ENCODE measurements at regions not wholly inside any gene's neighbourhood (a gene's known extent, or its start where the extent isn't known, plus 50 kb on each side); places are given as distances from the start of the nearest gene placed in this dataset.

DNA sequence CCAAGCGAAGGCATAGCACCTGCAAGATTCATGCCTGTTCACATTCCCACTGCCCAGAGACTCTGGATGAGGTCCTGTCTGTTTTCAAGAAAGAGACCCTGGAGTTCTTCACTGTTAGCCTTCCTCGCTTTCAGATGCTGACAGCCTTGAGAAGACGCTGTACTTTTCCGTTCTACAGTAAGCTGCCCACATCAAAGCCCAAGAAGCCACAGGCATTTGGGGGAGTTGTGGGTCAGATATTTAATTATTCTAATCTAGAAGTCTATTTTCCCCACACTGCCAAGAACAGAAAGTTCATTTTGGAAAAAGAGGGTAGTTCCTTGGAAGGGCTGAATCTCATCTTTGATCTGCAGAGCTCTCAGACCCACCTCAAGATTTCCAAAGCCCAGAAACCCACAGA is 127.9 kb downstream of the AXIN2 start:
- Mint-ChIP-seq H3K27me3 (peaks cover 19% of the 10 kb centered on the region), H3K4me3 (no peak overlapping the region), H3K9me3 (peaks cover 9% of the 10 kb centered on the region), H3K4me1 (no peaks in the 10 kb centered on the region), H3K27ac (no peak overlapping the region), H3K36me3 (no peaks in the 10 kb centered on the region)
- no peak for ATAC-seq

GRCh38 chr17:65433157-65433556 is 128.3 kb downstream of the AXIN2 start:
- peaks cover 14% of the 10 kb centered on the region for H3K27me3 Mint-ChIP-seq
- H3K36me3 Mint-ChIP-seq: no peaks in the 10 kb centered on the region
- ATAC-seq: no peak
- H3K9me3 Mint-ChIP-seq: peaks cover 9% of the 10 kb centered on the region
- H3K27ac Mint-ChIP-seq: no peak overlapping the region
- no peaks in the 10 kb centered on the region for H3K4me1 Mint-ChIP-seq
- no peak overlapping the region for H3K4me3 Mint-ChIP-seq

DNA sequence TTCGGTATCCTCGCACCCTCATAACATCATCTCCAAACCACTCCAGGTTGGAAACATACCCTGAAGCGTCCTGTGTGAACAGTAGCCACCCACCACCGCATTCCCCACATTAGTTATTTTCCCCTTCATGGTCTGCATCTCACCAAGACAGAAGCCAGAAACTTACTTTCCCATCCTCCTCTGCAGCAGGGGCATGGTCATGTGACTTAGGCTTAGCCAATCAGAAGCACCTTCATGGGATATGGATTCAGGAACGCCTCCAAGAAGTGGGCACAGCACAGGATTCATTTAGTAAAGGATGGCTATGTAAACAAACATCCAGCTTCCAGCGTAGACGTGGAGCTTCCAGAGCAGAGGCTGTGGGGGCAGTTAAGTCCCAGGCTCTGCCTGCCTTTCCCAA is 130.3 kb downstream of the AXIN2 start:
- no peaks in the 10 kb centered on the region for H3K27me3 Mint-ChIP-seq
- no peaks in the 10 kb centered on the region for H3K4me1 Mint-ChIP-seq
- H3K27ac Mint-ChIP-seq: no peak overlapping the region
- ATAC-seq: no peak
- no peak overlapping the region for H3K4me3 Mint-ChIP-seq
- H3K36me3 Mint-ChIP-seq: no peaks in the 10 kb centered on the region
- peaks cover 13% of the 10 kb centered on the region for H3K9me3 Mint-ChIP-seq

GRCh38 chr17:65430209-65430833 is 131.1 kb downstream of the AXIN2 start:
- H3K4me3 Mint-ChIP-seq: no peak overlapping the region
- no peak for ATAC-seq

DNA sequence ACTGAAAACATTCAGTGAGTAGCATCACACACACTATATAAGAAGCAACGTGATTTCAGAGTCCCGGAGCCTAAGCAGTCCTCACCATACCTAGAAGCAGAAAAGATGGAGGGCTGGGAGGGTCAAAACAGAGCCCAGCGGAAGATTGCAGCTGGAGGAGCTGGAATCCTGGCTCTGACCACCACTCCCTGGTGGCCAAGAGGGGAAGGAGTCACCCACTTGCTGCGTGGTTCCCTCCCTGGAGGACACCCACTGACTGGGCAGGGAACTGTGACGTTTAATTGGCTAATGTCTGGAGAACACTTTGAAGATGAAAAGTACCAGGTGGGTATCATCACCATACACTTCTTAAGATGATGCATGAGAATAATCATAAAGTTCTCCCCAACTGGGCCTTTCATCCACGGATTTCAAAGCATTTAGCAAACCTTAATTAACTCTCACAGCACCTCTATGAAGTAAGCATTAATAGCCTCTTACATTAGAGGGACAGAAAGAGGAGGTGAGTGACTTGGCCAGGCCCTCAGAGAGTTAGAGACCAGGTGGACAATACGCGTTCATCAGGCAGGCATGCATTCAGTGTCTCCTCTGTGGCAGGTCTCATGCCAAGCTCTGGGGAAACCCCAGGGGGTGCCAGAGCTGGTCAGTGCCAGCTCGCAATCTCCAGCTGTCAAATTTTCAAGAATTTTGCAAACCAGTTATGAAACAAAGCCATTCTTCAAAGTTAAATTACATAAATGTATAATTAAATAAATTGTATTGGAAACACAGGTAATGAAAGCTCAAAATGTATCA is 137.9 kb downstream of the AXIN2 start:
- Mint-ChIP-seq H3K27ac (no peak overlapping the region), H3K9me3 (peaks cover 20% of the 10 kb centered on the region), H3K27me3 (no peaks in the 10 kb centered on the region), H3K36me3 (no peaks in the 10 kb centered on the region), H3K4me3 (no peak overlapping the region), H3K4me1 (no peaks in the 10 kb centered on the region)
- no peak for ATAC-seq

More at GRCh38 chr17:65430209-65430833, 131.1 kb downstream of the AXIN2 start:
- no peaks in the 10 kb centered on the region for H3K4me1 Mint-ChIP-seq
- H3K27me3 Mint-ChIP-seq: no peaks in the 10 kb centered on the region
- no peak overlapping the region for H3K27ac Mint-ChIP-seq
- H3K36me3 Mint-ChIP-seq: no peaks in the 10 kb centered on the region
- peaks cover 19% of the 10 kb centered on the region for H3K9me3 Mint-ChIP-seq

DNA sequence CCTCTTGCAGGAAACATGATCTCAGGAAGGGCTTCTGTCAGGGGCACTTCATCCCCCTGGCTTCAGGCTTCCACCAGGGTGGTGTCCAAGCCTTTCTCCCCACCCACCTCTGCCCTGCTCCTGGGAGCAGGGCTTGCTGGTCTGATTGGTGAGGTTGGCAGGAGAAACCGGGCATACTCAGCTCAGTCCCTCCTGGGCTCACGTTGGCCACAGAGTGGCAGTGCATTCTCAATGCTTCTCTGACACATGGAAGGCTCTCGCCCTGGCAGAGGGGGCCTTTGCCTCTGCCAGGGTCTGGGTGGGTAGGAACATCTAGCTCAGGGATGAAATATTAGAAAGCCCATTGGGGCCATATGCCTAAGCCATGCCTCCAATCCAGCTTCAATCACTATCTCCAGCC is 142.8 kb downstream of the AXIN2 start:
- ATAC-seq: no peak
- Mint-ChIP-seq H3K27ac (no peak overlapping the region), H3K27me3 (no peaks in the 10 kb centered on the region), H3K36me3 (no peaks in the 10 kb centered on the region), H3K4me1 (no peaks in the 10 kb centered on the region), H3K4me3 (no peak overlapping the region), H3K9me3 (no peaks in the 10 kb centered on the region)

DNA sequence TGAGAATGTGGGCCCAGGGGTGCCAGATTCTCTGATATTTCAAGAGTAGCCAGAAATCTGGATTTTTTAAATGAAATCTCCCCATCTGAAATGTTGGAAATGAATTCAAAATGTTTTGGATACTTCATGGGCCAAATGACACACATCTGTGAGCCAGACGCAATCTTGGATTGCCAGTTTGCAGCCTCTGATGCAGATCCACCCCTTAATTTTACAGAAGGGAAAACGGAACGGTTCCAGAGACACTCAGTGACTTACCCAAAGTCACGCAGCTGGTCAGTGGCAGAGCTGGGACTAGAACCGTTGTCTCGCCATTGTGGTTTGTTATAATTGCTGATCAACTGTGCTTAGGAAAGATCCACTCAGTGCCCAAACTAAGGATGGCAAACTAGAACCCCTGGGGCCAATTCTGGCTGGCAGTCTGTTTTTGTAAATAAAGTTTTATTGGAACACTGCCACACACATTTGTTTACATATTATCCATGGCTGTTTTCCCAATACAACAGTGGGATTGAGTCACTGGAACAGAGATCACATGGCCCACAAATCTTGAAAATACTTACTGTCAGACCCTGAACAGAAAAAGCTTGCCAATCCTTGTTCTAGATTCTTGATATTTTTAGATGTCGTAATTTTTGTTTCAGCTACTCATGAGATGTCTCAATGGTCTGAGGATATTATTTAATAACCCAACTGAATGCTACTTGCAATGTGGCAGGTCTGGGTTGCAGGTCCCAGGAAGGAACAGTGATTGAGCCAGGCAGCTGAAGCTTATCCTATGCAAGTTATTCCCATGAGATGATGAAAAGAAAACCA is 143.8 kb downstream of the AXIN2 start:
- Mint-ChIP-seq H3K36me3 (no peaks in the 10 kb centered on the region), H3K27ac (no peak overlapping the region), H3K4me1 (no peaks in the 10 kb centered on the region), H3K27me3 (no peaks in the 10 kb centered on the region), H3K4me3 (no peak overlapping the region), H3K9me3 (no peaks in the 10 kb centered on the region)
- ATAC-seq: no peak

DNA sequence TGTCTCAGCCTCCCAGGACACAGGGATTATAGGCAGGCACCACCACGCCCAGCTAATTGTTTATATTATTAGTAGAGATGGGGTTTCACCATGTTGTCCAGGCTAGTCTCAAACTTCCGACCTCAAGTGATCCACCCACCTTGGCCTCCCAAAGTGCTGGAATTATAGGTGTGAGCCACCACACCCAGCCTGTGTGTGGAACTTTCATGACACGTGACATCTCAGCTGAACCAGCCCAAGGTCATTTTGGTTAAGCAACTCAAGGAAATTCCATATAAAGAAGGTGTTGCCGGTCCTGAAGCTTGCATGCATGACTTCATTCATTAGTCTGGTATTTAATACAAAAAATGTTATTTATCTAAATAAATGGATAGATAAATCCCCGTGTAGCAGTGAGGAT is 145.5 kb downstream of the AXIN2 start:
- Mint-ChIP-seq H3K27ac (no peak overlapping the region), H3K4me3 (no peak overlapping the region), H3K4me1 (no peaks in the 10 kb centered on the region), H3K9me3 (no peaks in the 10 kb centered on the region), H3K27me3 (no peaks in the 10 kb centered on the region), H3K36me3 (no peaks in the 10 kb centered on the region)
- no peak for ATAC-seq

- no peak overlapping the region for H3K27ac Mint-ChIP-seq
- H3K4me1 Mint-ChIP-seq: no peaks in the 10 kb centered on the region
- ATAC-seq: no peak
- no peaks in the 10 kb centered on the region for H3K36me3 Mint-ChIP-seq
- no peaks in the 10 kb centered on the region for H3K27me3 Mint-ChIP-seq
- no peaks in the 10 kb centered on the region for H3K9me3 Mint-ChIP-seq
- H3K4me3 Mint-ChIP-seq: no peak overlapping the region
These were observed 148.1 kb downstream of the AXIN2 start for GRCh38 chr17:65413390-65413789.

DNA sequence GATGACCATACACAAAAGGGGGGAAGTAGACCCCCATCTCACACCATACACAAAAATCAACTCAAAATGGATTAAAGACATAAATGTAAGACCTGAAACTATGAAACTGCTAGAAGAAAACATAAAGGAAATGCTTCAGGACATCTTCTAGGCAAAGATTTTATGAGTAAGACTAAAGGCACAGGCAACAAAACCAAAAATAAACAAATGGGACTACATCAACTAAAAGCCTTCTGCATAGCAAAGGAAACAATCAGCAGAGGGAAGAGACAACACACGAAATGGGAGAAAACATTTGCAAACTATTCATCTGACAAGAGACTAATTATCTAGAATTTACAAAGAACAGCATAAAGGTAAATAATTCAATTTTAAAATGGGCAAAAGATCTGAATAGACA is 152.1 kb downstream of the AXIN2 start:
- no peaks in the 10 kb centered on the region for H3K9me3 Mint-ChIP-seq
- no peaks in the 10 kb centered on the region for H3K36me3 Mint-ChIP-seq
- ATAC-seq: no peak
- no peak overlapping the region for H3K4me3 Mint-ChIP-seq
- no peaks in the 10 kb centered on the region for H3K27me3 Mint-ChIP-seq
- no peaks in the 10 kb centered on the region for H3K4me1 Mint-ChIP-seq
- no peak overlapping the region for H3K27ac Mint-ChIP-seq

DNA sequence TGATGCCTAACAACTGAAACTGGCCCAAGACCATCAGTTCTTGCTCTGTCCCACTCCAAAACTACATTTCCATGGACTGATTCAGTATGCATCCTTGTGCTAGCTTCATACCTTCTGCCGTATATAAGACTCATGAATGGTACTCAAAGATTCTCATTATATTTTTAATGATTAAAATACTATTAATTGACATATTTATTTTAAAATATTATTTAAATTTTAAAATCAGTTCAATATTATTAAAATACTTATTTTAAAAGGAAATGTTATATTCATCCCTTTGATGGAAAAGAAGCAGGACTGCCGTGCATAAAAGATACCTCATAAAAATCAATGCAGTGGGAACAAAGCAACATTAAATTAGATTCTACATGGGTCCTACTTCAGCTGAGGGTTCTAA is 153.4 kb downstream of the AXIN2 start:
- Mint-ChIP-seq H3K9me3 (no peaks in the 10 kb centered on the region), H3K4me3 (no peak overlapping the region), H3K36me3 (no peaks in the 10 kb centered on the region), H3K27me3 (no peaks in the 10 kb centered on the region), H3K27ac (no peak overlapping the region), H3K4me1 (no peaks in the 10 kb centered on the region)
- no peak for ATAC-seq

DNA sequence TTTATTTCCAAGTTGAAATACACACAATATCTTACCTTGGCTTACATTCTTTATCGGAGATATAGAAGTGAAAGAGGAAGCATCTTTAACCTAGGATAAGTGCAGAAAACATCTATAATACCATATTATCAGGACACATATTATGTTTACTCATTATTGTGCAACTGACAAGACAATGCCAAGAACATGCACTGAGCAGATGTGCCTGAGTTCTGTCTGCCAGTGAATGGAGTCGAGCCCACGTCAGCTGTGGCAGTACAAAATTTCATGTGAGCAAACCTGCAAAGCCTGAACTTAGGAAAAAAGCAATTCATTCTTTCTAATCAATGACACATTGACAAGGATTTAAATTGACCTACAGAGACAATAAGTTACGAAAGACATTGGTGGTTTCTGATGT is 154.4 kb downstream of the AXIN2 start:
- Mint-ChIP-seq H3K9me3 (no peaks in the 10 kb centered on the region), H3K36me3 (no peaks in the 10 kb centered on the region), H3K4me3 (no peak overlapping the region), H3K27me3 (no peaks in the 10 kb centered on the region), H3K4me1 (no peaks in the 10 kb centered on the region), H3K27ac (no peak overlapping the region)
- no peak for ATAC-seq

DNA sequence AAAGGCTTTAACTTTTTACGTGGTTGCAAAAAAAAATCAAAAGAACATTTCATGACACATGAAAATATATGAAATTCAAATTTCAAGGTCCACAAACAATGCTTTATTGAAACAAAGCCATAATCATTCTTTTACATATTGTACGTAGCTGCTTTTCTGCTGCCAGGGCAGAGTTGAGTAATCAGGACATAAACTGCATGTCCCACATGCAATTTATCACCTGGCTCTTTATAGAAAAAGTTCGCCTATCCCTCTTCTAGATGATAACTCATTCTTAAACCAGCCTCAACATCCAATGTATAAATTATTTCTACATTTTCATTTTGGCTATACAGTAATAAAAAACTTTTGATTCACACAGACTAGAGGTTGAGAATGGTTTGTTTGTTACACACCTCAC is 154.9 kb downstream of the AXIN2 start:
- Mint-ChIP-seq H3K27me3 (no peaks in the 10 kb centered on the region), H3K4me1 (no peaks in the 10 kb centered on the region), H3K36me3 (no peaks in the 10 kb centered on the region), H3K27ac (no peak overlapping the region), H3K9me3 (no peaks in the 10 kb centered on the region), H3K4me3 (no peak overlapping the region)
- ATAC-seq: no peak

DNA sequence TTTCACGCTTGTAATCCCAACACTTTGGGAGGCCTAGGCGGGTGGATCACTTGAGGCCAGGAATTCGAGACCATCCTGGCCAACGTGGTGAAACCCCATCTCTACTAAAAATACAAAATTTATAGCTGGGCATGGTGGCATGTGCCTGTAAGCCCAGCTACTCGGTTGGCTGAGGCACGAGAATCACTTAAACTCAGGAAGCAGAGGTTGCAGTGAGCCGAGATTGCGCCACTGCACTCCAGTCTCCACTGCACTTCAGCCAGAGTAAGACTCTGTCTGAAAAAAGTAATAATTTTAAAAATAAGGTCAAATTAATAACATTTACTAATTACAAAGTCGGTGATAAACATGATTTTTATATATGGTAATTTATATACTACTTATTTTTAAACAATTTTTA is 155.9 kb downstream of the AXIN2 start:
- Mint-ChIP-seq H3K9me3 (no peaks in the 10 kb centered on the region), H3K4me1 (no peaks in the 10 kb centered on the region), H3K27ac (no peak overlapping the region), H3K4me3 (no peak overlapping the region), H3K36me3 (no peaks in the 10 kb centered on the region), H3K27me3 (peaks cover 9% of the 10 kb centered on the region)
- no peak for ATAC-seq

DNA sequence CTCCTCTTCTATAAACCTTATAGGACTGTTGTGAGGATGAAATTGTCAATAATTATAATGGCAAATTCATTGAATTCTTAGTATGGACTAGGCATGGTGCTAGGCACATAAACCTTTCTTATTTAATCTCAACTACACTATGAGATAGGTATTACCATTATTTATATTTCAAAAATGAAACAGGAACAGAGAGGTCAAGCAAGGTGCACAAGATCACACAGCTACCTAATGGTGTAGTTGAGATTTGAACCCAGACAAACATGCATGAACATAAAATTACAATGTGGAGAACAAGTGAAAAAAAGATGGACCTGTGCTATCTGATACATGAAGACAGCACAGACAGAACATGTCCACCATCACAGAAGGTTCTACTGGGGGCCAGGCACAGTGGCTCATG is 156.7 kb downstream of the AXIN2 start:
- peaks cover 17% of the 10 kb centered on the region for H3K27me3 Mint-ChIP-seq
- H3K36me3 Mint-ChIP-seq: no peaks in the 10 kb centered on the region
- no peak for ATAC-seq
- no peak overlapping the region for H3K27ac Mint-ChIP-seq
- no peaks in the 10 kb centered on the region for H3K4me1 Mint-ChIP-seq
- no peaks in the 10 kb centered on the region for H3K9me3 Mint-ChIP-seq
- H3K4me3 Mint-ChIP-seq: no peak overlapping the region

DNA sequence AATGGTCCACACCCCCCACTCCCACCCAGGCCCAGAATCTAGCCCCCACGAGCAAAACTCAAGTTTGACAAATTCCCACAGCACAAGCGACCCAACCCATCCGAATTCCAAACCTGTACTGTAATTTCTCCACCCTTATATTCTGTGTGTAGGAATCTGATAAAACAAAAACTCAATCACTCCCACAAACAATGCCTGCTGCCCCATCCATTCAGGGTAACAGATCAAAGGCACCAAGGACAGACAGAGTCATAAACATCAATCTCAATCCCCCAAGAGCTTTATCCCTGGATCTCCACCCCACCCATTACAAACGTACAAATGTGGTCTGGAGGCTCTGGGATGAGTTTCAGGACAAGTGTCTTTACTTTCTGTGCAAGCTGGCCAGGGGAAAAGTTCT is 157.8 kb downstream of the AXIN2 start:
- H3K4me1 Mint-ChIP-seq: no peaks in the 10 kb centered on the region
- no peak overlapping the region for H3K27ac Mint-ChIP-seq
- no peak overlapping the region for H3K4me3 Mint-ChIP-seq
- no peaks in the 10 kb centered on the region for H3K36me3 Mint-ChIP-seq
- ATAC-seq: no peak
- H3K27me3 Mint-ChIP-seq: peaks cover 21% of the 10 kb centered on the region
- H3K9me3 Mint-ChIP-seq: no peaks in the 10 kb centered on the region
